GM12872 (cell line): ENCODE measurements at regions not wholly inside any gene's neighbourhood (a gene's known extent, or its start where the extent isn't known, plus 50 kb on each side); places are given as distances from the start of the nearest gene placed in this dataset.

Experiments used
- CTCF ChIP-seq: IDR thresholded peaks from 3 replicates; pipeline ENCODE4 v1.5.1; 2011; ENCODE audit warnings: low read depth, mild to moderate bottlenecking, low read length, moderate library complexity; ENCODE audit not compliant: insufficient read depth

DNA sequence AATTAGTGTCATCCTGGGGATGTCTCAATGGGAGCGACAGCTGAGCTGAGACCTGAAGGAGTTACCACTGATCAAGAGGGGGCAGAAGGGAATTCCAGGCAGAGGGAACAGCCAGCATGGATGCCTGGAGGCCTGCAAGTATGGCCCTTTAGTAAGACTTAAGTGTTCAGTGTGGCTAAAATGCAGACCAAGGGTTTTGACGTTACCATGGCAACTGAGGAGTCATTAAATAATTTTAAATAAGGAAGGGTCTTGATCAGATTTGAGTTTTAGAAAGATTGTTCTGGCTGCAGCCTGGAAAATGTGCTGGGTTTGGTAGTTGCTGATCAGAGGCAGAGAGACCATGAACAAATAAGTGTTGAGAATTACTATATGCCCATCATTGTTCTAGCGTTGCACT is 285.5 kb downstream of the USP46 start:
- TF ChIP-seq CTCF, result no peak

DNA sequence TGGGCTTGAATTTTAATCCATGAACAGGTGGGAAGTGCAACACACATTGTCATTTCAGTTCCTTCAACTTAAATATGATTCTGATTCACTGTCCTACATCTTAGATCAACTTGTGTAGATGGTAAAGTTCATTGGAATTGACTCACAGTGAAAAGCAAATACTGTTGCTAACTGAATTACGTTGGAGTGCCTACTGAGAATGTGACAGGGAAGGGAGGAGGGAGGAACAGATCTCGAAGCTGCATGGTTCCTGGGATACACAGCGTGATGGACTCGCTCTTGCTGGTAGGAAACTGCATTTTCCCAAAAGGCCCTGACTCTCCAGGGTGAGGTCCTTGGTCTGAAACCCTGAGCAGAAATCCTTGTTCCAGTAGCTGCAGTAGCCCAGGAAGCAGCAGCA is 284.2 kb downstream of the USP46 start:
- TF ChIP-seq CTCF, result no peak

GRCh38 chr4:52376132-52376704 is 282.9 kb downstream of the USP46 start:
- peak; percentile 43; the same call in 2 of the 3 replicates for TF ChIP-seq CTCF

GRCh38 chr4:52377563-52377962 is 281.5 kb downstream of the USP46 start:
- TF ChIP-seq CTCF, result no peak

- TF ChIP-seq CTCF, result no peak
These were observed 251.6 kb downstream of the USP46 start for GRCh38 chr4:52407545-52407944.

GRCh38 chr4:52408032-52408431 is 251.1 kb downstream of the USP46 start:
- TF ChIP-seq CTCF, result no peak

- TF ChIP-seq CTCF, result no peak
These were observed 250.6 kb downstream of the USP46 start for GRCh38 chr4:52408471-52408870.

- no peak for TF ChIP-seq CTCF
These were observed 248.1 kb downstream of the USP46 start for GRCh38 chr4:52410971-52411370.
